GM23338 (cell line): ENCODE measurements at regions not wholly inside any gene's neighbourhood (a gene's known extent, or its start where the extent isn't known, plus 50 kb on each side); places are given as distances from the start of the nearest gene placed in this dataset.

ENCODE experiments used
- CTCF ChIP-seq, 2 experiments: fragments of 200-600 bp in 1 of 2; sonication (generic) in 1 of 2; conservative IDR thresholded peaks; 2 replicates each; pipeline versions ENCODE4 v1.5.1 to v1.6.1; 2016 to 2017; ENCODE audit warnings: antibody characterized with exemption in 2 of 2, low read depth in 2 of 2, mild to moderate bottlenecking in 2 of 2, moderate library complexity in 1 of 2
- REST ChIP-seq: IDR thresholded peaks from one replicate; pipeline ENCODE4 v1.6.1; 2018; ENCODE audit warnings: antibody characterized with exemption; ENCODE audit not compliant: unreplicated experiment

GRCh38 chr5:44539602-44539919, 150.3 kb upstream of the FGF10 start:
- TF ChIP-seq CTCF (conservative IDR thresholded peaks at IDR 0.05; ENCODE audit: low read depth in 2 of 2): no peak
- no peak for TF ChIP-seq REST
